ENCODE measurements at regions not wholly inside any gene's neighbourhood (a gene's known extent, or its start where the extent isn't known, plus 50 kb on each side); places are given as distances from the start of the nearest gene placed in this dataset.
"Not testable (repeated sequence)": the region's sequence is repeated elsewhere in the genome, so short reads cannot be mapped to it uniquely, and the experiment has no call there.

- H3K9me3 ChIP-seq: no peaks in the 10 kb centered on the region
- DNase-seq: peak; percentile 35 to 74
- peaks cover 0 to 23% (median 12%) of the 10 kb centered on the region in 4 donors for H3K4me1 ChIP-seq
- H3K4me3 ChIP-seq: peak overlapping the region; percentile 54 to 56
- H3K27ac ChIP-seq: no peak overlapping the region
- no peaks in the 10 kb centered on the region for H3K36me3 ChIP-seq
- no peak for TF ChIP-seq CTCF (IDR thresholded peaks at IDR 0.05)
- H3K27me3 ChIP-seq: peaks cover 0 to 20% of the 10 kb centered on the region in 2 donors
- intact Hi-C loops (cut with DNase I; ENCODE audit: low total_unique reads): no loop called here
These were observed 139.2 kb upstream of the PALM2AKAP2 start for GRCh38 chr9:109640580-109641371.

- H3K4me3 ChIP-seq: peak overlapping the region; percentile 54 to 56
- no peak for TF ChIP-seq CTCF (IDR thresholded peaks at IDR 0.05)
- intact Hi-C loops (cut with DNase I; ENCODE audit: low total_unique reads): no loop called here
- no peak overlapping the region for H3K27ac ChIP-seq
- peaks cover 0 to 23% (median 12%) of the 10 kb centered on the region in 4 donors for H3K4me1 ChIP-seq
- H3K9me3 ChIP-seq: no peaks in the 10 kb centered on the region
- H3K27me3 ChIP-seq: peaks cover 0 to 15% of the 10 kb centered on the region in 2 donors
- no peak for DNase-seq
- H3K36me3 ChIP-seq: no peaks in the 10 kb centered on the region
These were observed 138.7 kb upstream of the PALM2AKAP2 start for GRCh38 chr9:109641372-109641659.

GRCh38 chr9:109652112-109652511 lies 127.9 kb upstream of the PALM2AKAP2 start:
- no peak for TF ChIP-seq CTCF (IDR thresholded peaks at IDR 0.05)
- H3K9me3 ChIP-seq: no peaks in the 10 kb centered on the region
- no peak overlapping the region for H3K4me3 ChIP-seq
- H3K4me1 ChIP-seq: no peaks in the 10 kb centered on the region
- no peak overlapping the region for H3K27ac ChIP-seq
- intact Hi-C loops (cut with DNase I; ENCODE audit: low total_unique reads): no loop called here
- H3K36me3 ChIP-seq: no peaks in the 10 kb centered on the region
- no peaks in the 10 kb centered on the region for H3K27me3 ChIP-seq
- no peak for DNase-seq

- peak; percentile 30 to 33 for TF ChIP-seq CTCF (IDR thresholded peaks at IDR 0.05)
- DNase-seq: no peak
These were observed 127.0 kb upstream of the PALM2AKAP2 start for GRCh38 chr9:109652971-109653370.

GRCh38 chr9:109653470-109653869 lies 126.5 kb upstream of the PALM2AKAP2 start:
- no peaks in the 10 kb centered on the region for H3K27me3 ChIP-seq
- no peaks in the 10 kb centered on the region for H3K4me1 ChIP-seq
- intact Hi-C loops (cut with DNase I; ENCODE audit: low total_unique reads): no loop called here
- H3K4me3 ChIP-seq: no peak overlapping the region
- no peak for DNase-seq
- TF ChIP-seq CTCF (IDR thresholded peaks at IDR 0.05): no peak
- no peak overlapping the region for H3K27ac ChIP-seq
- H3K9me3 ChIP-seq: no peaks in the 10 kb centered on the region
- no peaks in the 10 kb centered on the region for H3K36me3 ChIP-seq

More at GRCh38 chr9:109652971-109653370, 127.0 kb upstream of the PALM2AKAP2 start:
- no peak overlapping the region for H3K27ac ChIP-seq
- no peaks in the 10 kb centered on the region for H3K27me3 ChIP-seq
- no peaks in the 10 kb centered on the region for H3K9me3 ChIP-seq
- intact Hi-C loops (cut with DNase I; ENCODE audit: low total_unique reads): no loop called here
- no peaks in the 10 kb centered on the region for H3K4me1 ChIP-seq
- H3K4me3 ChIP-seq: no peak overlapping the region
- H3K36me3 ChIP-seq: no peaks in the 10 kb centered on the region

GRCh38 chr9:109663978-109664377 lies 116.0 kb upstream of the PALM2AKAP2 start:
- intact Hi-C loops (cut with DNase I; ENCODE audit: low total_unique reads); H3K4me3 ChIP-seq: not testable (repeated sequence)

GRCh38 chr9:109665736-109666135 lies 114.3 kb upstream of the PALM2AKAP2 start:
- H3K36me3 ChIP-seq; H3K4me1 ChIP-seq; H3K27ac ChIP-seq; H3K27me3 ChIP-seq; DNase-seq; H3K4me3 ChIP-seq; intact Hi-C loops (cut with DNase I; ENCODE audit: low total_unique reads): not testable (repeated sequence)
- H3K9me3 ChIP-seq: peaks cover 0 to 15% (median 3%) of the 10 kb centered on the region in 3 donors

More at GRCh38 chr9:109663978-109664377, 116.0 kb upstream of the PALM2AKAP2 start:
- not testable (repeated sequence) for H3K4me1 ChIP-seq, H3K27ac ChIP-seq, H3K36me3 ChIP-seq, H3K27me3 ChIP-seq, DNase-seq
- H3K9me3 ChIP-seq: peaks cover 0 to 15% (median 3%) of the 10 kb centered on the region in 3 donors
